Uterus (tissue), 2 donors: ENCODE measurements at regions not wholly inside any gene's neighbourhood (a gene's known extent, or its start where the extent isn't known, plus 50 kb on each side); places are given as distances from the start of the nearest gene placed in this dataset.

Experiments used
- POLR2A ChIP-seq, 2 donors: fragments of 450-650 bp; IDR thresholded peaks; one replicate each; pipeline ENCODE4 v1.6.1; 2016; ENCODE audit warnings: antibody characterized with exemption in 2 of 2, mild to moderate bottlenecking in 1 of 2, moderate library complexity in 1 of 2
- TF ChIP-seq, protein P1 (sequence below), 4 experiments: fragments of 200-600 bp in 2 of 4; fragments of 450-650 bp in 2 of 4; sonication (generic) in 2 of 4; IDR thresholded peaks; one replicate each; pipeline ENCODE4 v1.5.1; 2016 to 2019; ENCODE audit warnings: antibody characterized with exemption in 4 of 4, mild to moderate bottlenecking in 2 of 4, moderate library complexity in 1 of 4

GRCh38 chrX:125522752-125523151 lies 203.1 kb downstream of the TEX13C start:
- TF ChIP-seq, protein P1, sequence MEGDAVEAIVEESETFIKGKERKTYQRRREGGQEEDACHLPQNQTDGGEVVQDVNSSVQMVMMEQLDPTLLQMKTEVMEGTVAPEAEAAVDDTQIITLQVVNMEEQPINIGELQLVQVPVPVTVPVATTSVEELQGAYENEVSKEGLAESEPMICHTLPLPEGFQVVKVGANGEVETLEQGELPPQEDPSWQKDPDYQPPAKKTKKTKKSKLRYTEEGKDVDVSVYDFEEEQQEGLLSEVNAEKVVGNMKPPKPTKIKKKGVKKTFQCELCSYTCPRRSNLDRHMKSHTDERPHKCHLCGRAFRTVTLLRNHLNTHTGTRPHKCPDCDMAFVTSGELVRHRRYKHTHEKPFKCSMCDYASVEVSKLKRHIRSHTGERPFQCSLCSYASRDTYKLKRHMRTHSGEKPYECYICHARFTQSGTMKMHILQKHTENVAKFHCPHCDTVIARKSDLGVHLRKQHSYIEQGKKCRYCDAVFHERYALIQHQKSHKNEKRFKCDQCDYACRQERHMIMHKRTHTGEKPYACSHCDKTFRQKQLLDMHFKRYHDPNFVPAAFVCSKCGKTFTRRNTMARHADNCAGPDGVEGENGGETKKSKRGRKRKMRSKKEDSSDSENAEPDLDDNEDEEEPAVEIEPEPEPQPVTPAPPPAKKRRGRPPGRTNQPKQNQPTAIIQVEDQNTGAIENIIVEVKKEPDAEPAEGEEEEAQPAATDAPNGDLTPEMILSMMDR (IDR thresholded peaks at IDR 0.05), result no peak
- no peak for TF ChIP-seq POLR2A (IDR thresholded peaks at IDR 0.05)
